Testis (tissue), 2 donors: ENCODE measurements at regions not wholly inside any gene's neighbourhood (a gene's known extent, or its start where the extent isn't known, plus 50 kb on each side); places are given as distances from the start of the nearest gene placed in this dataset.
"Not testable (repeated sequence)": the region's sequence is repeated elsewhere in the genome, so short reads cannot be mapped to it uniquely, and the experiment has no call there.

ENCODE experiments used
- CTCF ChIP-seq, 3 experiments: fragments of 450-650 bp in 2 of 3; fragments of 200-600 bp in 1 of 3; sonication (generic) in 1 of 3; IDR thresholded peaks; one replicate each; pipeline ENCODE4 v1.5.1; 2016 to 2019; ENCODE audit warnings: antibody characterized with exemption in 3 of 3, mild to moderate bottlenecking in 2 of 3, moderate library complexity in 1 of 3
- POLR2A ChIP-seq: fragments of 450-650 bp; IDR thresholded peaks from one replicate; pipeline ENCODE4 v1.6.1; 2017; ENCODE audit warnings: antibody characterized with exemption, mild to moderate bottlenecking, moderate library complexity

- not testable (repeated sequence) for TF ChIP-seq CTCF (IDR thresholded peaks at IDR 0.05); POLR2A
These were observed 189.9 kb upstream of the FOXD4L5 start for GRCh38 chr9:65474891-65475290.
